Body of pancreas (tissue), 4 donors: ENCODE measurements at regions not wholly inside any gene's neighbourhood (a gene's known extent, or its start where the extent isn't known, plus 50 kb on each side); places are given as distances from the start of the nearest gene placed in this dataset.

Experiments used
- ATAC-seq: fragments of 150-250 bp; one replicate; pipeline ENCODE4 v1.9.1; 2016
- DNase-seq, 4 donors: peaks; one replicate each; pipeline ENCODE4 v3.0.0-alpha.2; 2019
- H3K27ac ChIP-seq, 4 donors: fragments of 200-600 bp; sonication (generic); 1 replicate in 3 of 4; 2 replicates in 1 of 4; pipeline versions ENCODE4 v1.5.1 to v1.6.1; 2016 to 2019; ENCODE audit warnings: mild to moderate bottlenecking in 1 of 4, mixed read lengths in 1 of 4, moderate library complexity in 1 of 4
- H3K27me3 ChIP-seq, 2 donors: fragments of 200-600 bp; sonication (generic); one replicate each; pipeline ENCODE4 v1.6.0; 2016; ENCODE audit warnings: mild to moderate bottlenecking in 1 of 2
- H3K36me3 ChIP-seq, 2 donors: fragments of 200-600 bp; sonication (generic); replicated peaks in 1 of 2; 2 replicates each; pipeline ENCODE4 v1.5.1; 2016; ENCODE audit warnings: low read depth in 2 of 2; ENCODE audit not compliant: insufficient read depth in 1 of 2
- H3K4me1 ChIP-seq: fragments of 200-600 bp; sonication (generic); one replicate; pipeline ENCODE4 v1.6.0; 2016
- H3K4me3 ChIP-seq, 2 donors: fragments of 200-600 bp; sonication (generic); 1 replicate in 1 of 2; 2 replicates in 1 of 2; pipeline ENCODE4 v1.5.1; 2016 to 2019
- H3K9me3 ChIP-seq, 3 donors: fragments of 200-600 bp; sonication (generic); 1 replicate in 2 of 3; 2 replicates in 1 of 3; pipeline ENCODE4 v1.5.1; 2016
- CTCF ChIP-seq, 7 experiments: fragments of 450-650 bp in 4 of 7; fragments of 200-600 bp in 3 of 7; sonication (generic) in 3 of 7; IDR thresholded peaks; one replicate each; pipeline ENCODE4 v1.5.1; 2016 to 2019; ENCODE audit warnings: antibody characterized with exemption in 7 of 7
- POLR2A ChIP-seq, 3 donors: fragments of 450-650 bp; IDR thresholded peaks; one replicate each; pipeline ENCODE4 v1.6.1; 2016; ENCODE audit warnings: antibody characterized with exemption in 3 of 3, mild to moderate bottlenecking in 2 of 3
- WGBS, 2 donors: methylation state at CpG; one replicate each; pipeline ENCODE4 v1.1.5; 2017; 5-methylcytosine and 5-hydroxymethylcytosine counted together
- intact Hi-C: fragments of 100-400 bp; cut with DNase I; formaldehyde crosslinking; loops from one replicate; pipeline ENCODE4 v1.15.1; 2023

GRCh38 chr11:122002926-122003325 lies 113.1 kb downstream of the BLID start:
- intact Hi-C loops: no loop called here
- no peak for DNase-seq
- Histone ChIP-seq H3K9me3 (no peaks in the 10 kb centered on the region), H3K4me3 (no peak overlapping the region), H3K36me3 (no peaks in the 10 kb centered on the region), H3K27me3 (no peaks in the 10 kb centered on the region), H3K4me1 (no peaks in the 10 kb centered on the region), H3K27ac (no peak overlapping the region)
- ATAC-seq: no peak
- TF ChIP-seq POLR2A (IDR thresholded peaks at IDR 0.05): no peak
- TF ChIP-seq CTCF (IDR thresholded peaks at IDR 0.05): no peak
- WGBS, 2 donors: 47 to 60% methylated on average over 1 of the region's 1 CpG

GRCh38 chr11:122002047-122002446 lies 114.0 kb downstream of the BLID start:
- Histone ChIP-seq H3K27me3 (no peaks in the 10 kb centered on the region), H3K4me3 (no peak overlapping the region), H3K9me3 (no peaks in the 10 kb centered on the region), H3K27ac (no peak overlapping the region), H3K36me3 (no peaks in the 10 kb centered on the region), H3K4me1 (no peaks in the 10 kb centered on the region)
- TF ChIP-seq POLR2A (IDR thresholded peaks at IDR 0.05): no peak
- no peak for TF ChIP-seq CTCF (IDR thresholded peaks at IDR 0.05)
- no peak for DNase-seq
- WGBS, 2 donors: 85 to 100% methylated on average over 1 of the region's 1 CpG
- no peak for ATAC-seq
- intact Hi-C loops: no loop called here

- Histone ChIP-seq H3K4me1 (no peaks in the 10 kb centered on the region), H3K27ac (no peak overlapping the region), H3K9me3 (no peaks in the 10 kb centered on the region), H3K27me3 (no peaks in the 10 kb centered on the region), H3K36me3 (no peaks in the 10 kb centered on the region), H3K4me3 (no peak overlapping the region)
- DNase-seq (no peak), ATAC-seq (no peak)
- intact Hi-C loops: no loop called here
- TF ChIP-seq CTCF (IDR thresholded peaks at IDR 0.05) (no peak), POLR2A (IDR thresholded peaks at IDR 0.05) (no peak)
- 68 to 69% methylated on average over 2 of the region's 2 CpGs for WGBS, 2 donors
Measured at GRCh38 chr11:121999651-122000050, 116.4 kb downstream of the BLID start.

DNA sequence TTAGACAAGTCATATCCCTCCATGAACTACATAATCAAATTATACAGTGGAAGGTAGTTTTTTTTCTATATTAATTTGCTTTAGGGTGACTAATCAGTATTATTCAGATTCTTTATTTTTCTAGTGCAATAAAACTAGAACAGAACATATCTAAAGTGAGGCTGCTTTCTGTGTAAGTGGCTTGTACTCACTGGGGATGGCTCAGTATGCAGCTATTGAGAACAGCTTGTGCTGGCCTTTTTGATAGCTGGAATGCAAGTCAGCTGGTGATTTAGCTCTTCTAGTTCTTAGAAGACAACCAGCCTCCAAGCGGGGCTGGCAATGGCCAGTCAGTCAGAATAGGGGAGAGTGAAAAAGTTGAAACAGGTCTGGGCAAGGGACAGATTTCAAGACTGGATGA lies 119.4 kb downstream of the BLID start:
- intact Hi-C loops: no loop called here

More for the DNA sequence above, 119.4 kb downstream of the BLID start:
- WGBS, 2 donors: 80 to 87% methylated on average over 1 of the region's 1 CpG
- no peak overlapping the region for H3K27ac ChIP-seq
- no peak for DNase-seq
- no peaks in the 10 kb centered on the region for H3K9me3 ChIP-seq
- no peak for ATAC-seq
- no peaks in the 10 kb centered on the region for H3K36me3 ChIP-seq
- H3K4me1 ChIP-seq: no peaks in the 10 kb centered on the region
- no peak overlapping the region for H3K4me3 ChIP-seq
- no peaks in the 10 kb centered on the region for H3K27me3 ChIP-seq
- TF ChIP-seq POLR2A (IDR thresholded peaks at IDR 0.05) (no peak), CTCF (IDR thresholded peaks at IDR 0.05) (no peak)
